GM18498 (cell line): ENCODE measurements at regions not wholly inside any gene's neighbourhood (a gene's known extent, or its start where the extent isn't known, plus 50 kb on each side); places are given as distances from the start of the nearest gene placed in this dataset.

Experiments
- ATAC-seq: cut with Tn5 transposase; IDR thresholded peaks from one replicate; pipeline ENCODE4 v1.9.1; 2021; ENCODE audit warnings: mild to moderate bottlenecking, moderate library complexity; ENCODE audit not compliant: unreplicated experiment

- ATAC-seq: no peak
These were observed 249.4 kb upstream of the CTAGE1 start for GRCh38 chr18:22667156-22667555.

- no peak for ATAC-seq
These were observed 250.1 kb upstream of the CTAGE1 start for GRCh38 chr18:22667616-22668422.

- no peak for ATAC-seq
These were observed 250.8 kb upstream of the CTAGE1 start for GRCh38 chr18:22668496-22668895.

- no peak for ATAC-seq
These were observed 253.2 kb upstream of the CTAGE1 start for GRCh38 chr18:22670914-22671313.

GRCh38 chr18:22673182-22673862 is 255.6 kb upstream of the CTAGE1 start:
- no peak for ATAC-seq

- ATAC-seq: no peak
These were observed 256.6 kb upstream of the CTAGE1 start for GRCh38 chr18:22674272-22674671.

GRCh38 chr18:22675006-22675405 is 257.3 kb upstream of the CTAGE1 start:
- no peak for ATAC-seq

GRCh38 chr18:22676423-22676822 is 256.7 kb upstream of the RBBP8 start:
- ATAC-seq: no peak

GRCh38 chr18:22678486-22678885 is 254.6 kb upstream of the RBBP8 start:
- ATAC-seq: no peak

GRCh38 chr18:22680944-22681343 is 252.2 kb upstream of the RBBP8 start:
- ATAC-seq: no peak

- no peak for ATAC-seq
These were observed 251.2 kb upstream of the RBBP8 start for GRCh38 chr18:22681908-22682307.

- no peak for ATAC-seq
These were observed 250.4 kb upstream of the RBBP8 start for GRCh38 chr18:22682720-22683119.

GRCh38 chr18:22683196-22683676 is 249.9 kb upstream of the RBBP8 start:
- ATAC-seq: no peak

- no peak for ATAC-seq
These were observed 249.3 kb upstream of the RBBP8 start for GRCh38 chr18:22683786-22684185.

GRCh38 chr18:22684268-22684667 is 248.9 kb upstream of the RBBP8 start:
- no peak for ATAC-seq

- ATAC-seq: no peak
These were observed 247.3 kb upstream of the RBBP8 start for GRCh38 chr18:22685788-22686187.

GRCh38 chr18:22687892-22688680 is 245.0 kb upstream of the RBBP8 start:
- ATAC-seq: no peak

GRCh38 chr18:22688877-22689496 is 244.1 kb upstream of the RBBP8 start:
- ATAC-seq: no peak

- no peak for ATAC-seq
These were observed 243.4 kb upstream of the RBBP8 start for GRCh38 chr18:22689712-22690111.

- no peak for ATAC-seq
These were observed 242.6 kb upstream of the RBBP8 start for GRCh38 chr18:22690556-22690955.
